Renal pelvis (tissue), 1 donor: ENCODE measurements at regions not wholly inside any gene's neighbourhood (a gene's known extent, or its start where the extent isn't known, plus 50 kb on each side); places are given as distances from the start of the nearest gene placed in this dataset.
"Not testable (repeated sequence)": the region's sequence is repeated elsewhere in the genome, so short reads cannot be mapped to it uniquely, and the experiment has no call there.

Source experiments
- DNase-seq: peaks from one replicate; pipeline ENCODE4 v3.0.0-alpha.2; 2013

DNA sequence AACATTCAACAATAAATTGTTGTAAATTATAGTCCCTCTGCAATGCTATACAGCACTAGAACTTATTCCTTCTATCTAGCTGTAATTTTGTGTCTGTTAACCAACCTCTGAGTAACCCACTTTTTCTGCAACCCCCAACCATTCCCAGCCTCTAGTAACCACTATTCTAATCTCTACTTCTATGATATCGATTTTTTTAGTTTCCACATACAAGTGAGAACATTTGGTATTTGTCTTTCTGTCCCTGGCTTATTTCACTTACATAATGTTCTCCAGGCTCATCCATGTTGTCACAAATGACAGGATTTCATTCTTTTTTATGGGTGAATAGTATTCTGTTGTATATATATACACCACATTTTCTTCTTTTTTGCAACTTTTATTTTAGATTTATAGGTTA lies 147.6 kb downstream of the MAIP1 start:
- DNase-seq, result no peak

DNA sequence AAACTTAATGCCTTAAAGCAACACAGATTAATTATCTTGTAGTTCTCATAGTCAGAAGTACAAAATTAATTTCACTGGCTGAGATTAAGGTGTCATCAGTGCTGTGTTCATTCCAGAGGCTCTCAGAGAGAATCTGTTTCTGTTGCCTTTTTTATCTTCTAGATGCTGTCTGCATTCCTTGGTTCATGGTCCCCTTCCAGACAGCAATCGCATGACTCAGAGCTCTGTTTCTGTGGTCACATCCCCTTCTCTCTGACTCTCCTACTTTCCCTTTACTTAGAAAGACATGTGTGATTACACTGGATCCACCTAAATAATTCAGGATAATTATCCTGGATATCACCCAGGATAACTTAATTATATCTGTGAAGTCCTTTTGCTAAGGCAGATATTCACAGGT lies 148.6 kb downstream of the MAIP1 start:
- no peak for DNase-seq

DNA sequence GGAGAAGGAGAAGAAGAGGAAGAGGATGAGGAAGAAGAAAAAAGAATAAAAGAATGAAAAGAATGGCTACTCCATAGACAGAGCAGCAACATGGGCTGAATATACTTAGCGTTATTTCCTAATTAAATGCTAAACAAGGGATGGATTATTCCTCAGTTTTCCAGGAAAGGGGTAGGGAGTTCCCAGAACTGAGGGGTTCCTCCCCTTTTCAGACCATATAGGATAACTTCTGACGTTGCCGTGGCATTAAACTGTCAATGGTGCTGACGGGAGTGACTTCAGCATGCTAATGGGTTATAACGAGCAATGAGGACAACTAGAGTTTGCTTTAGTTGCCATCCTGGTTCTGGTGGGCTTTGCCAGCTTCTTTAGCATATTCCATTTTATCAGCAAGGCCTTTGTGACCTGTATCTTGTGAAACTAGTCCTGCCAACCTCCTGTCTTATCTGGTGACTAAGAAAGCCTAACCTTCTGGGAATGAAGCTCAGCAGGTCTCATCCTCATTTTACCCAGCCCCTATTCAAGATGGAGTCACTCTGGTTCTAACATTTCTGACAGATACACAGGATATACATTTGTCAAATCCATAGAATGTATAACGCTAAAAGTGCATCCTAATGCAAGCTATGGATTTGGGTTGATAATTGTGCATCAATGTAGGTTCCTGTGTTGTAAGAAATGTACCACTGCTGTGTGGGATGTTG lies 152.3 kb downstream of the MAIP1 start:
- no peak for DNase-seq

DNA sequence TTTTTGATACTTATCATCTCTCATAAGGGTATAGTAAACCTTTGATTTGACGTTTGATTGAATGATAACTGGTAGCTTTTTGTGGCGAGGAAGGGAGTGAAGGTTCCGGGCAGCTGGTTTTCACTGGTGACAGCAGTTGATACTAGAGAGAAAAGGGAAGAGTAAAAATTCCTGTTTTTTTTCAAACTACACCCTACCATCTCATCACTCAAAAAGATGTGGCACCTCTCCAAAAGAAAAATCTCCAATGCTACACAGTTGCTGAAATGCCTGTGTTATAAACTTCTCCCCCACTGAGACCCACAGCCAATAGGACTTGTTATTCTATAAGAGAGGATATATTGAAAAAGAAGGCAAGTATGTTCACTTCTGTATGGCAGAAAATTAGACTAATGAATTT lies 154.0 kb downstream of the MAIP1 start:
- DNase-seq, result no peak

DNA sequence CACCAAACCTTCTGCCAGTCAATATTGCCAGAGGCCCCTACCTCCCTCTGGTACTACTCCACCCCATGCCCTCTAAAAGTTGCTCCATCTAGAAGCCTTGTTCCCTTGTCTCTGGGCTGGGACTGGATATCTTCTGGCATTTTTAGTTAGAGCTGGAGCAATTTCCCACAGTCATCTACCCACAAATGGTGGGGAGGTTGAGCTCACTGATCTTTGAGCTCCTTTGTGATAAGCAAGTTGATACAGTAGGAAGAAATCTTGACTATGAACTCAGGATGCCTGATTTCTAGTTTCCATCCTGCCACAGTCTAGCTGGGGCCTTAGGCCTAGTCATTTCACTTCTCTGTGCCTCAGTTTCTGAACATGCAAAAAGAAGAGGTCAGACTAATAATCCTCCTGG lies 155.0 kb downstream of the MAIP1 start:
- no peak for DNase-seq

DNA sequence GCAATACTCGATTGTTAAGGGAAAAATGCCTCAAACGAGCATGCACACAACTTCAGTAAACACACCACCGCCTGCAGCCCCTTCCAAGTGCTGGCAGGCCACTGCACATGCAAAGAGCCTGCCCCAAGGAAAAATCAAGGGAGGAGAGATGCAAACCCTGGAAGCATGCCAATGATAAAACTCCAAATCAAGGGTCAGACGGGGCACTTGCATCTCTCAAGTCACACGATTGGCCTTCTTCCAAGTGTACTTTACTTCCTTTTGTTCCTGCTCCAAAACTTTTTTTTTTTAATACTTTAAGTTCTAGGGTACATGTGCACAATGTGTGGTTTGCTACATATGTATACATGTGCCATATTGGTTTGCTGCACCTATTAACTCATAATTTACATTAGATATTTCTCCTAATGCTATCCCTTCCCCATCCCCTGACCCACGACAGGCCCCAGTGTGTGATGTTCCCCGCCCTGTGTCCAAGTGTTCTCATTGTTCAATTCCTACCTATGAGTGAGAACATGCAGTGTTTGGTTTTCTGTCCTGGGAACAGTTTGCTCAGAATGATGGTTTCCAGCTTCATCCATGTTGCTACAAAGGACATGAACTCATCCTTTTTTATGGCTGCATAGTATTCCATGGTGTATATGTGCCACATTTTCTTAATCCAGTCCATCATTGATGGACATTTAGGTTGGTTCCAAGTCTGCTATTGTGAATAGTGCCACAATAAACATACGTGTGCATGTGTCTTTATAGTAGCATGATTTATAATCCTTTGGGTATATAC lies 157.8 kb downstream of the MAIP1 start:
- not testable (repeated sequence) for DNase-seq

DNA sequence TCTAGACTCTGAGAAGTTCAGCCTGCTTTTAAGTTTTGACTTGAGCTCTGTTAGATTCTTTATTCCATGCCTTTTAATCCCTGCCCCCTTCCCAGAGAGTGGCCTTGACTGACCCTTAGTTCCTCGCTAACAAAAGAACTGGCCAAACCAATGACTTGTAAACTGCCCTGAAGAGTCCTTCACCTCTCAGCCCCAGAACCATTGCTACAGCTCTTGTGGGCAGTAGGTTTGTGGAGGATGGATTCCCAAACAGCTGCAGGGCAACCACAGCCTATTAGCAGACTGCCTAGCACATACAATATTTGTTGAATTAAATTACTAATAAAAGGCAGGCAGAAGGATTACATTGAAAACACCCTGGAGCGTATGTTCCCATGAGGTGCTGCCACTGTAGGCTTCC lies 163.9 kb downstream of the MAIP1 start:
- no peak for DNase-seq

DNA sequence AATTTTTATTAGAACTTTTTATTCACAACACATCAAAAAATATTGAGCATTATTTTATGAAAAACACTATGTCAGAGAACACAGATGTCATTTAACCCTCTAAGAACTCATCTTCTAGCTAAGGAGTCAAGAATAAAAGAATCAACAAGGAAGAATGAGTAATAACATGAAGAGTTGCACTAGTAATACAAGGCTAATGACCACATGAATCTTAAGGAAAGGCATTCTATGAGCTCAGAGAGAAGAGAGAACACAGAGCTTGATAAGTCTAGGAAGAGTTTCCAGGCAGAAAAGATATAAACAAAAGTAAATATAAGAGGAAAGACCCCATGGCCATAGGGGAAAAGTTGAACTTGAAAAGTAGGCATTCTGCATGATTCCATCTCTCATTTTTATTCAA lies 166.5 kb downstream of the MAIP1 start:
- no peak for DNase-seq

DNA sequence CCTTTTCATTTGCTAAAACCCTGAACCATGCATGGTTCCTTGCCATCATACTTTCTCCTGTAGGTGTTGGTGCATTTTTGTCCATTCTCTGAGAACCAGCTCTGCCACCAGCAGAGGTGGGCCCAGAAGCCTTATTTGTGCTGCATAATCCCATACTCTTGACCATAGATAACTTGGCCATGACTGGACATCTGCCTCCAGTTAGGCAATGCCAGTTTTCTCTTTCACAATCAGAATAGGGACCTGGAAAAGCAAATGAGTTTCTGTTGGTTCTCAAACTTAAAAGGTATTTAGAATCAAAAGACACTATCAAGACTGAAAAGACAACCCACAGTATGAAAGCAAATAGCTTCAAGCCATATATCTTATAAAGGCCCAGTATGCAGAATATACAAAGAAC lies 167.3 kb downstream of the MAIP1 start:
- no peak for DNase-seq

DNA sequence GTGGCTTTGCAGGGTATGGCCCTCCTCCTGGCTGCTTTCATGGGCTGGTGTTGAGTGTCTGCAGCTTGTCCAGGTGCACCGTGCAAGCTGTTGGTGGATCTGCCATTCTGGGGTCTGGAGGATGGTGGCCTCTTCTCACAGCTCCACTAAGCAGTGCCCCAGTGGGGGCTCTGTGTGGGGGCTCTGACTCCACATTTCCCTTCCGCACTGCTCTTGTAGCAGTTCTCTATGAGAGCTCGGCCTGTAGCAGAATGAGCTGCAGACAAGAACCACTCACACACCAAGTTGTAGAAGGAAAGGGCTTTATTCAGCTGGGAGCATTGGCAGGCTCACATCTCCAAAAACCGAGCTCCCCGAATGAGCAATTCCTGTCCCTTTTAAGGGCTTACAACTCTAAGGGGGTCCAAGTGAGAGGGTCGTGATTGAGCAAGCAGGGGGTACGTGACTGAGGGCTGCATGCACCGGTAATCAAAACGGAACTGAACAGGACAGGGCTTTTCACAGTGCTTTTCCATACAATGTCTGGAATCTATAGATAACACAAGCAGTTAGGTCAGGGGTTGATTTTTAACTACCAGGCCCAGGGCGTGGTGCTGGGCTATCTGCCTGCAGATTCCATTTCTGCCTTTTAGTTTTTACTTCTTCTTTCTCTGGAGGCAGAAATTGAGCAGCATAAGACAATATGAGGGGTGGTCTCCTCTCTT lies 169.4 kb downstream of the MAIP1 start:
- DNase-seq, result not testable (repeated sequence)

DNA sequence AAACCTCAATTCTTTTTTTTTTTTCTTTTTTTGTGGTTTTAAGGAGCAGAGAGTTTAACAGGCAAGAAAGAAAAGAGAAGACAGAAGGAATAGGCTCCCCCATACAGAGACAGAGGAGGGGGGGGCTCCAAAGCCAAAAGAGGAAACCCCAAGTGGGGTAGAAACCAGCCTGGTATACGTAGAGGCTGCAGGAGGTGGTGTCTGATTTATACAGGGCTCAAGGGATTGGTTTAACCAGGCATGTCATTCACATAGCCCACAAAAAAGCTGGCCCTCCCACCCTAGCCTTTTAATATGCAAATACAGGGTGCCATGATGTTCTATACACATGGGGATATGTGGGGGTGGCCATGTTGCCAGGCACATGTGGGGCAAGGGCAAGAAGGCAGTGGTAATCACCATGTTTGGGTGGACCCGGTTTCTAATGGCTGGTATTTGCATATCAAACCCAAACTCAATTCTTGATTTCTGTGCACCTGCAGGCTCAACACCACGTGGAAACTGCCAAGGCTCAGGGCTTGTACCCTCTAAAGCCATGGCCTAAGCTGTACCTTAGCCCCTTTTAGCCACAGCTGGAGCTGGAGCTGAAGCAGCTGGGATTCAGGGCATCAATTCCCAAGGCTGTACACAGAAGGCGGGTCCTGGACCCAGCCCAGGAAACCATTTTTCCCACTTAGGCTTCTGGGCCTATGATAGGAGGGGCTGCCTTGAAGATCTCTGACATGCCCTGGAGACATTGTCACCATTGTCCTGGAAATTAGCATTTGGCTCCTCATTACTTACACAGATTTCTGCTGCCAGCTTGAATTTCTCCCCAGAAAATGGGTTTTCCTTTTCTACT lies 170.3 kb downstream of the MAIP1 start:
- DNase-seq, result no peak

DNA sequence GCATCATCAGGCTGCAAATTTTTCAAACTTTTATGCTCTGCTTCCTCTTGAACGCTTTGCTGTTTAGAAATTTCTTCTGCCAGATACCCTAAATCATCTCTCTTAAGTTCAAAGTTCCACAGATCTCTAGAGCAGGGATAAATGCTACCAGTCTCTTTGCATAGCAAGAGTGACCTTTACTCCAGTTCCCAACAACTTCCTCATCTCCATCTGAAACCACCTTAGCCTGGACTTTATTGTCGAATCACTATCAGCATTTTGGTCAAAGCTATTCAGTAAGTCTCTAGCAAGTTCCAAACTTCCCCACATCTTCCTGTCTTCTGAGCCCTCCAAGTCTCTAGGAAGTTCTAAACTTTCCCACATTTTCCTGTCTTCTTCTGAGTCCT lies 170.9 kb downstream of the MAIP1 start:
- not testable (repeated sequence) for DNase-seq

DNA sequence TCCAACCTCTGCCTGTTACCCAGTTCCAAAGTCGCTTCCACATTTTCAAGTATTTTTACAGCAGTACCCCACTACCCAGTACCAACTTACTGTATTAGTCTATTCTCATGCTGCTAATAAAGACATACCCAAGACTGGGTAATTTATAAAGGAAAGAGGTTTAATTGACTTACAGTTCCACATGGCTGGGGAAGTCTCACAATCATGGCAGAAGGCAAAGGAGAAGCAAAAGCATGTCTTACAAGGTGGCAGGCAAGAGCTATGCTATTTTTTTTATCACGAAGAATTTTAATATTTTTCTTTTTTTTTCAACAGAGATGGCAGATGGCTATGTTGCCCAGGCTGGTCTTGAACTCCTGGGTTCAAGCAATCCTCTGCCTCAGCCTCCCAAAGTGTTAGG lies 171.3 kb downstream of the MAIP1 start:
- DNase-seq, result not testable (repeated sequence)

DNA sequence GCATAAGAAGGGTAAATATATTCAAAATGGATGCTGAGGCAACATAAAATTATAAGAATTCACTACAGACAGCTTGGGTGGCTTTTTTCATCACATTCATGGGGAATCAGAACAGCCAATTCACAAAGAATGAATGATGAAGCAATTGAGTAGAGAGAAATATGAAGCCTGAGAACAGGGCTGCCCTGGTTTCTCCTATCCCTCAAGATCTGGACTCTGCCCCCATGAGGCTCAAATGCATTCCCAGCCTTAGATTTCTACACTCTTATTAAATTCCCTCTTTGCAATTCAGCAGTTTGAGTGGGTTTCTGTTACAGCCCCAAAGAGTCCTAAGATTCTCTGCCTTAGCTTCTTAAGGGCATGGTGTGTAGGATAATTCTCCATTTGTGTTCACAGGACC lies 172.5 kb downstream of the MAIP1 start:
- no peak for DNase-seq

DNA sequence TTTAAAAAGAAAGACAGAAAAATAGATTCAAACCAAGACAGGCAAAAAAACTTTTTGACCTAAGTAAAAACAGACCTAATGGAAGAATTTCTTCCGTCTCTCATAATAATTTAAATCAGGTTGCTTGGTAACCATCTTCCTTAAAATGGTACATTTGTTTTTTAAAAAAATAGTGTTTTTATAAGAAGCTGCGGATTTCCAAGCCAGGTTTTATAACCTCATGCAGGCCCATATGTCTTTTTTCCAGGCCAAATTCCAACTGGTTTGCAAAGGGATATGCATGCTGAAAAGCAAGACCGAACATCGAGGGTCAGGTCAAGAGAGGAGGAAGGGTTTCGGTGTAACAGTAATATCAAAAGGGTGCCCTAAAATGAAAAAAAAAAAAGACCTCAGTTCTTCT lies 172.9 kb downstream of the MAIP1 start:
- DNase-seq, result no peak

DNA sequence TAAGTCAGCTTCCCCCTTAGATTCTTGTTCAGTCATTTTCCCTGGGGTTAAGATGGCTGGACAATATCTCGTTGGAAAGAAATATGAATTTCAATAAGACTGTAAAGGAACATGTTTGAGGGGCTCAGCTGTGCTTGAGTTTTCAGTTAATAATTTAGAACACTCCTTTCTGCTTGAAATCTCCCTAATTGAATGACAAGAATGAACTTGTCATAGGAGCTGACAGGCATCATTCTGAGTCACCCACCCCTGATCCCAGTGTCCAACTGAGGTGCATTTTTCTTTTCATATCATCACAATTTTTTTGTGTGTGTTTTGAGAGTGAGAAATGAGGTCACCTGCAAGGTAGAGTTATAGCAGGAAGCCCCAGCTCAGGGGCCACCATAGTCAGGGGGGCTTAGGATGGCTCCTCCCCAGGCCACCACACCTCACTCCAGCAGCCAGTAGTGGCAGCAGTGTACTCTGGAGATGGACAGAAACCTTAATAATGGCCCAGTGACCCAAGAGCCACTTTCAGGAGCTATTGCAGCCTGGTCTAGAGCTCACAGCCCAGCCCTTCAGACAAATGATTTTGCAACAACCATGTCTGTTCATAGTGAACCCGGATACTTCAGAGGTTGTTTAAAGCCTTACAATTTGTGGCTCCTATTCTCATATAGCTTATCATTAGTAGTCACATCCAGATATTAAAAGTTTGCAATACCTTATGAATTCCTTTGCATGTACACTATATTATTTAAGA lies 174.5 kb downstream of the MAIP1 start:
- no peak for DNase-seq

DNA sequence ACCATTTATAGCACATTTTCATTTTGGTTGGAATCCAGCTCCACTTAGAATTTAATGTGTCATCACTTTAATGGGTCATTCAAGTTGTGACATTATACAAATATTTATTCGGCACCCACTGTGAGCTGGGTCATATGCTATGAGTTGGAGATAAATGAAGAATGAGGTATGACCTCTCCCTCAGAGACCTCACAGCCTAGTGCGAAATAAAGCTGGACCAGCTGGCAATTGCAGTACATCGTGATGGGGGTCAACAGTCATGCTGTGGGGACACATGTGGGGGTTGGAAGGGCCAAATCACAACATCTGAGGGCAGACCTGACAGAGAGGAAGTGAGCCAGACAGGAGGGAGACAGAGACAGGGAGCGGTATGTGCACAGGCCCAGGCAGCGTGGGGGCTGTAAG lies 175.4 kb downstream of the MAIP1 start:
- DNase-seq, result no peak

DNA sequence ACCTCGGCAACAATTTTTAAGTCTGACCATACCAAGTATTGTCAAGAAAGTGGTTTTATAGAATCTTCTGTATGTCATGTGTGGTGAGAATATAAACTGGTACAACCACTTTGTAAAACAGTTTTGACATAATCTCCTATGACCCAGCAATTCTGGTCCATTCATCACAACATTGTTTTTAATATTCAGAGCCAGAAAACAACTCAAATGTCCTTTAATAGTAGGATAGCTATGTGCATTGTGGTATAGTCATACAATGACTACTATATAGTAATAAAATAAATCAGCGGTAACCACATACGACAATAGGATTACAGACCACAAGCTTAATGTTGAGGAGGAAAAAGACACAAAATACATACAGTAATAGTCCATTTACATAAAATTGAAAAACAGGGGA lies 175.2 kb upstream of the SPATS2L start:
- DNase-seq, result no peak

DNA sequence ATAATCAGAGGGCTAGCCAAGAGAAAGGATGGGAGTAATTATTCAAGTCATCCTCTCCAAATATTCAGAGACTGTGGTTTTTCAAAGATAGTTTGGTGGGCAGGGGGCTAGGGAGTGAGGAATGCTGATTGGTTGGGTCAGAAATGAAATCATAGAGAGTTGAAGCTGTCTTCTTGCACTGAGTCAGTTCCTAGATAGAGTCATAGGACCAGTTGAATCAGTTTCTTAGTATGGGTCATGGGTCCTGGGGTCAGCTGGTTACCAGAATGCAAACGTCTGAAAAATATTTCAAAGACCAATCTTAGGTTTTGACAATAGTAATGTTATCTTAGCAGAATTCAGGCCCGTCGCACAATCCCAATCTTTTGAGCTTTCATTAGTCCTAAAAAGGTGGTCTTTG lies 171.4 kb upstream of the SPATS2L start:
- no peak for DNase-seq

DNA sequence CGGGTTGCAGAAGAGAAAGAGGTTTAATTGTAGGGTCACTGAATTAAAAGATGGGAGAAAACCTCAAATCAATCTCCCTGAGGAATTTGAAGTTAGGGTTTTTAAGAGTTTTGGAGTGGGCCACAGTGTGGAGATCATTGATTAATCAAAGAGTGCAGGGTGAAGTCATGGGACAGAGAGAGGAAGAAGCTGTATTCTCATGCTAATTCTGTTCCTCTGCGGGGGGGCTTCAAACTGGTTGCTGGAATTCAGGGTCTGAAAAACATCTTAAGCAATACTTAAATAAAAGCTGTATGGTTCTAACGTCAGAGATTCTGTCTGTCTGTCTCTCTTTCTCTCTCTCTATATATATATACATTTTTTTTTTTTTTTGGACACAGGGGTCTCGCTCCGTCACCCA lies 169.8 kb upstream of the SPATS2L start:
- DNase-seq, result no peak

DNA sequence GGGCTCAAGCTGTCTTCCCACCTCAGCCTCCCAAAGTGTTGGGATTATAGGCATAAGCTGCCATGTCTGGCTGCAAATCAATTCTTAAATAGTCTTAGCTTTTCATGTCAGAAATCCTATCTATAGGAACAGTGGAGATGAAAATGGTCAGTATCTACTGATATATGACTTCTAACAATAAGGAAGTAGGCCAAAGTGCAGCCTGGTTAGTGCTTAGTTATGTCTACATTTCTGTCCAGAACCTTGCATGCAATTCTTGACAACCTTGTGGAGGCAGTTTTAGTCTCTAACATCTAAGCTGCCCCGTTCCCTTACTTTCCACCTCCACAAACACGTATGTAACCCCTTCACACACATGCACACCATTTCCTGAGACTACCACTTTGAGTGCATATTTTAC lies 169.2 kb upstream of the SPATS2L start:
- DNase-seq, result no peak

DNA sequence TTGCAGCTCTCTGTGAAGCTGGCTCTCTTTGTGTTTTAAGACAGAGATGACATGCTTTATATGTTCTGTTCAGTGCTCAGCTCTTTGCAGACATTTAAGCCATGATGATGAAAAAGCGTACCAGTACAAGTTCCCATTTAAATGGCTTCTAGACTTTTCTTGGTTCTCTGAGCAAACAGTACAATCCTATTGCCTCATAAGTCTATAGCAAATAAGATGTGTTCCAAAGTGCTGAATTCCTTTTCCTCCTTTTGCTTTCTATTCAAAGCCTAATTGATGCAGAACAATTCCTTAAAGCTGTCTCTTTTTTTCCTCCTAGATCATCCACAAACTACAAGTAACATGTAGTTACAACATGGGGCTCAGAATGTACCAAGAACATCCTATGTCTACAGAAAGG lies 168.8 kb upstream of the SPATS2L start:
- DNase-seq, result no peak
